ENCODE measurements at regions not wholly inside any gene's neighbourhood (a gene's known extent, or its start where the extent isn't known, plus 50 kb on each side); places are given as distances from the start of the nearest gene placed in this dataset.

GRCh38 chr9:89844075-89844474 is 239.3 kb downstream of the GADD45G start:
- no peak overlapping the region for H3K4me2 ChIP-seq (replicated peaks; ENCODE audit: extremely low read depth, low read length, poor library complexity, severe bottlenecking)
- intact Hi-C loops (cut with micrococcal nuclease), result no loop called here
- Mint-ChIP-seq H3K4me1 (peaks cover 2% of the 10 kb centered on the region), H3K36me3 (no peaks in the 10 kb centered on the region), H3K27ac (no peak overlapping the region), H3K4me3 (no peak overlapping the region), H3K9me3 (no peaks in the 10 kb centered on the region), H3K27me3 (ENCODE audit: low read depth in 3 of 3) (peaks cover 2 to 6% (median 3%) of the 10 kb centered on the region in 3 donors)
- no peaks in the 10 kb centered on the region for H3K9me3 ChIP-seq (replicated peaks in 1 of 2; ENCODE audit: control insufficient read depth in 1 of 2, insufficient read depth in 1 of 2, low read length in 2 of 2)
- no peaks in the 10 kb centered on the region for H3K4me1 ChIP-seq (ENCODE audit: control insufficient read depth in 1 of 2, insufficient read depth in 2 of 2, low read length in 2 of 2)
- H3K4me3 ChIP-seq (replicated peaks in 1 of 3; ENCODE audit: low read depth in 2 of 3, low read length in 3 of 3), result no peak overlapping the region
- no peak for DNase-seq
- no peaks in the 10 kb centered on the region for H3K79me2 ChIP-seq (ENCODE audit: insufficient read depth, low read length)
- TF ChIP-seq CTCF (IDR thresholded peaks at IDR 0.05), result no peak
- no peak overlapping the region for H3K27ac ChIP-seq (ENCODE audit: low read depth in 1 of 2, low read length in 2 of 2)
- no peaks in the 10 kb centered on the region for H3K36me3 ChIP-seq (replicated peaks in 1 of 2; ENCODE audit: control insufficient read depth in 1 of 2, insufficient read depth in 2 of 2, low read length in 2 of 2)
- WGBS (ENCODE audit: insufficient coverage), result 88% methylated on average over 3 of the region's 5 CpGs
- no peak overlapping the region for H2AFZ ChIP-seq (ENCODE audit: insufficient read depth, low read depth, low read length, poor library complexity, severe bottlenecking)
- no peaks in the 10 kb centered on the region for H3K27me3 ChIP-seq (ENCODE audit: control insufficient read depth in 2 of 2, insufficient read depth in 2 of 2, low read length in 2 of 2)
- H4K20me1 ChIP-seq (ENCODE audit: insufficient read depth, low read length), result no peaks in the 10 kb centered on the region
- H3K9ac ChIP-seq (ENCODE audit: insufficient read depth, low read length, poor library complexity, severe bottlenecking), result no peak overlapping the region

- no peaks in the 10 kb centered on the region for H3K4me1 ChIP-seq (ENCODE audit: control insufficient read depth in 1 of 2, insufficient read depth in 2 of 2, low read length in 2 of 2)
- intact Hi-C loops (cut with micrococcal nuclease), result no loop called here
- no peak overlapping the region for H3K27ac ChIP-seq (ENCODE audit: low read depth in 1 of 2, low read length in 2 of 2)
- Mint-ChIP-seq H3K27me3 (ENCODE audit: low read depth in 3 of 3) (peaks cover 2 to 6% (median 4%) of the 10 kb centered on the region in 3 donors), H3K36me3 (no peaks in the 10 kb centered on the region), H3K27ac (no peak overlapping the region), H3K4me3 (no peak overlapping the region), H3K4me1 (peaks cover 2% of the 10 kb centered on the region), H3K9me3 (no peaks in the 10 kb centered on the region)
- no peaks in the 10 kb centered on the region for H3K9me3 ChIP-seq (replicated peaks in 1 of 2; ENCODE audit: control insufficient read depth in 1 of 2, insufficient read depth in 1 of 2, low read length in 2 of 2)
- H3K79me2 ChIP-seq (ENCODE audit: insufficient read depth, low read length), result no peaks in the 10 kb centered on the region
- DNase-seq, result no peak
- no peaks in the 10 kb centered on the region for H3K27me3 ChIP-seq (ENCODE audit: control insufficient read depth in 2 of 2, insufficient read depth in 2 of 2, low read length in 2 of 2)
- no peak overlapping the region for H3K9ac ChIP-seq (ENCODE audit: insufficient read depth, low read length, poor library complexity, severe bottlenecking)
- no peak for TF ChIP-seq CTCF (IDR thresholded peaks at IDR 0.05)
- H3K4me3 ChIP-seq (replicated peaks in 1 of 3; ENCODE audit: low read depth in 2 of 3, low read length in 3 of 3), result no peak overlapping the region
- no peaks in the 10 kb centered on the region for H3K36me3 ChIP-seq (replicated peaks in 1 of 2; ENCODE audit: control insufficient read depth in 1 of 2, insufficient read depth in 2 of 2, low read length in 2 of 2)
- no peak overlapping the region for H3K4me2 ChIP-seq (replicated peaks; ENCODE audit: extremely low read depth, low read length, poor library complexity, severe bottlenecking)
- WGBS (ENCODE audit: insufficient coverage), result 90% methylated on average over 4 of the region's 6 CpGs
- H2AFZ ChIP-seq (ENCODE audit: insufficient read depth, low read depth, low read length, poor library complexity, severe bottlenecking), result no peak overlapping the region
- no peaks in the 10 kb centered on the region for H4K20me1 ChIP-seq (ENCODE audit: insufficient read depth, low read length)
Measured at GRCh38 chr9:89844535-89844934, 239.7 kb downstream of the GADD45G start.
